Renal cortical epithelial cell (primary cell): ENCODE measurements at regions not wholly inside any gene's neighbourhood (a gene's known extent, or its start where the extent isn't known, plus 50 kb on each side); places are given as distances from the start of the nearest gene placed in this dataset.

Experiments
- DNase-seq: peaks from one replicate; pipeline ENCODE4 v3.0.0-alpha.2; 2011; ENCODE audit warnings: low read depth

DNA sequence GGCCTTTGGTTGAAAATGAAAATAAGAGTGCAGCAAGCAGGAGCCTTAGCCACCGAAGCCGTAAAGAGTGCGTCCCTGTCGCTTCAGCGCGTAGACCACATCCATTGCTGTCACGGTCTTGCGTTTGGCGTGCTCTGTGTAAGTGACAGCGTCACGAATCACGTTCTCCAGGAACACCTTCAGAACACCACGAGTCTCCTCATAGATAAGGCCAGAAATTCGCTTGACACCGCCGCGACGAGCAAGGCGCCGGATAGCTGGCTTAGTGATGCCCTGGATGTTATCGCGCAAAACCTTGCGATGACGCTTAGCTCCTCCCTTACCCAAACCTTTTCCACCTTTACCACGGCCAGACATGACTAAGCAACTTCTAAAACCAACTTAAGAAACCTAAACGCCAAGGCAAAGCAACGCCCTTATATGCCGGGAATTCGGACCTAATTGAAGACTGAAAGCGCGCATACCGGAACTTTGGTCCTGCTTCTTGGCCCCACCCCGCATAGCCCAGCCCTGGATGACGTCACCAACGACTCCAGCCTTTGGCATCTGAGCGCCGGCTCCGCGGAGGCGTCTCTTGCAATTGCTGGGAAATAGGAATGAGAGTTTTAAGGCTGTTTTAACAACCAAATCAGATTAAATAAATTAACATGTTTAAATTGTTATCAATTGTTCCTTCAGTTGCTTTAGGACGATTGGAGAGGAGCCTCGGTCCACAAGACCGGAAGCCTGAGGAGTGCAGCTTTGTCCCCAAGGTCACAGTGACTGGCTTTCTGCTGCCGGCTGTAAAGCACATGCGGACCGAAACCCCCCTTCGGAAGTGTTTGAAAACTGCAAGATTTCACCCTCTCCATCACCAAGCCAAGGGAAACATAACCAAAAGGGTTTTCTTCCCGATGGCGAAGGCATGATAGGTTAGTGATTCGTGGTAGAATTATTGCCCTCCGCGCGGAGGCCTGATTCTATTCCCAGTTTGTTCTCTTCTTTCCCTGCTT lies 79.6 kb upstream of the BTN3A2 start:
- DNase-seq, result peak; percentile 99

- DNase-seq, result peak; percentile 70
Measured at GRCh38 chr6:26286168-26286877, 78.7 kb upstream of the BTN3A2 start.

- DNase-seq, result no peak
Measured at GRCh38 chr6:26288155-26288554, 76.8 kb upstream of the BTN3A2 start.

- DNase-seq, result no peak
Measured at GRCh38 chr6:26290941-26291340, 74.1 kb upstream of the BTN3A2 start.

- no peak for DNase-seq
Measured at GRCh38 chr6:26292709-26293108, 72.3 kb upstream of the BTN3A2 start.

- peak; percentile 25 for DNase-seq
Measured at GRCh38 chr6:26294302-26294701, 70.7 kb upstream of the BTN3A2 start.

DNA sequence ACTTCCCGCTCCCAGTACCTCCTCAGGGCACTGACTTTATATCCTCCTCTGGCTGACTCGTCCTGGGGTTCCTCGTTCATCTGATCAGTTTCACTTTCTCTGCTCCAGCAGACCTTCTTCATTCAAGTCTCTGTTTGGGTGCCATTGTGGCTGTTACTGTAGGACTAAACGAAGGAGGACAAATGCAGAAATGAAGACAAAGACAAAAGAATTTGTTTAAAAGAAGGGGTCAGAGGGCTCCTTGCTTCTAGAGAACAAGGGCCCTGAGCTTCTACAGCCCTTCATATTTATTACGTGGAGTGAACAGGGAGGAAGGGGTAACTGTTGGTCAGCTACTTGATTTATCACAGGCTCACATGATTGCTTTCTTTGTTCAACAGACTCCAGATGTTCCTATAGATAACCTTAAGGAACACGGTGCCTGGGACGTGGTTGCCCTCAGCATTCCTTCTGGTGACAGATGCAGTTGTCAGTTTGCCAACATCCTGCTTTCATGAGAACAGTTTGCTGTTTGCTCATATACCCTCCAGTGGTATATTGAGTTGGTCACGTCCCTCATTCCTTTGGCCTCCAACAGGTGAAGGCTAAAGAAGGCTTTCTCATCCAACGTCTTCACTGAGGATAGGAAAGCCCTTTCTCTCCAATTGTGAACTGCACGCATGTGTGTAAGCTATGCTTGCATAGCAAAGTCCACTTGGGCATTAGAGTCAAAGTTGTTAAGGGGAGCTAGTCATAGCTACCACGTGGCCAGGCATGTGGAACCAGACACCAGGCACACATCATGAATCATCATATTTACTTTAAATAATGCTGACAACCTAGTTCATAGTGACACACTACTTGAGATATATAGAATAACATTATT lies 69.1 kb upstream of the BTN3A2 start:
- peak; percentile 92 for DNase-seq

DNA sequence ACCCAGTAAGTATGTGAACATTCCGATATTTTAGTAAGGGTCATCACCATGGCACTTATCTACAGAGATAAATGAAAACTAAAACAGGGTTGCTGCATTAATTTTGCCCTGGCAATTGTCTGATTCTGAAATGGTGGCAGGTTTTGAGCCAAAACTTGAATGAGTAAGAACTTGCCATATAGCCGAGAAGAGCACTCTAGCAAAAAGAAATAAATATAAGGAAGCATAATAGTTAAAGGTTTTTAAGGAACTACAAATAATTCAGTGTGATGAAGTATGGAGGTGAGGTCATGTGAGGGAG lies 68.5 kb upstream of the BTN3A2 start:
- DNase-seq, result no peak

DNA sequence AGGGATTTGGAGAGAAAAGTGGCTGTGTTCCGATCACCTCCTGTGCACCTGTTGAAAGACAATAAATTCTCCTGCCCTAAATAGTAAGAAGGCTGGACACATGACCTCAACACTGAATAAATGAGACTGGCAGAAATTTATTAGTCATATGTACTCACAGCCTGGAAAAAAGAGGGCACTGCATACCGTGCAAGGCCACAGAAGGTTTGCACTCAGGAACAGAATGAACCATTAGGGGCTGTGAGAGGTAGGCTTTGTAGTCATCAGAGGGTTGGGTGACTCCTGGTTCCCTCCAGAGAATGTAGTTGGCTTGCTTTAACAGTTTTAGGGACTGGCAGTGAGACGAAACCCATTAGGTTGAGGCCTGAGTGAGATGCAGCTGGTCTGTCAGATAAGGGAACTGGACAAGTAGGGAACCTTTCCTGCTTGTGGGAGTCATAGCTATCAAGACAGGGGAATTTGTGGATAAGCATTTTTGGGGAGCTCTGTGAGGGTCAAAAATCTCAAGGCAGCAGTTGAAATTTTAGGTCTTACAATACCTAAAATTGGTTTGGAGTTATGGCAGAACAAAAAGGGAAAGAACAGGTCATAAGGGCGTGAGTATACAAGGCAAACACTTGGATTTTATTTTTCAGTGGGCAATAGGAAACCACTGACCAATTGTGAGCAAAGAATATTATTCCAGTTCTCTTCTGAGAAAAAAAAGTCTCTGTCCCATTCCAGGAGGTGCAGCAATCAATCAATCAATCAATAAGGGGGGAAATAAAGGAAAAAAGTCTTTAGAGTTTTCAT lies 67.9 kb upstream of the BTN3A2 start:
- DNase-seq, result peak; percentile 86

DNA sequence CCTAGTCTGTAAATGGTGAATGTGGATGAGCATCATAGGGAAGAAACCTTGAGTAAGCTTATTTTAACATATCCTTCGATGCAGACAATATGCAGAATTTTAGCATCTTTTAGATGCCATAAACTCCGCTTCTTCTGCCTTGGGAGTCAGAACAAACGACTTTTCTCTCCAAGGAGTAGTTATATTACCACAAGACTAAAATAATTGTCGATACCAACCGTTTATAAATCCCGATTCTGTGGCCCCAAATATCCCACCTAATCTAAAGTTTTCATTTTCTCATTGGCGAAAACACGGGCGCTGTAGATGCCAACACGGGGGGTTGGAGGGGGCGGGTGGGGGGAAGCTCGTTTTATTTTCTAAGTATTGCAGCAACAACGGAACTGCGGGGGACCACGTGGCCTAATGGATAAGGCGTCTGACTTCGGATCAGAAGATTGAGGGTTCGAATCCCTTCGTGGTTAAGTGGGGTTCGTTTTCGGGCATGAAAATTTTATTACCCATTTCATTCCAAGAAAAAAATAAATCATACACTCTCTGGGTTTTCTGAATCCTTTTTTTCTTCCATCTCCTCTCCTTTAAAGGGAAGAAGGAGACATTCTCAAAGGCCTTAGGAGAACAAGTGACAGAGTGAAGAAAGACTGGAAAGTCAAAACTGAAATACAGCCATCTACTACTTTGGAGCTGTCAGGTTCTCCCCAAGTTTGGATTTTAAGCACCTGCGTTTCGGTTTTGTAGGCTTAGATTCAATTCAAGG lies 65.5 kb upstream of the BTN3A2 start:
- no peak for DNase-seq

- DNase-seq, result no peak
Measured at GRCh38 chr6:26300043-26300331, 65.0 kb upstream of the BTN3A2 start.

- no peak for DNase-seq
Measured at GRCh38 chr6:26300359-26300758, 64.6 kb upstream of the BTN3A2 start.

- no peak for DNase-seq
Measured at GRCh38 chr6:26300828-26301227, 64.2 kb upstream of the BTN3A2 start.

DNA sequence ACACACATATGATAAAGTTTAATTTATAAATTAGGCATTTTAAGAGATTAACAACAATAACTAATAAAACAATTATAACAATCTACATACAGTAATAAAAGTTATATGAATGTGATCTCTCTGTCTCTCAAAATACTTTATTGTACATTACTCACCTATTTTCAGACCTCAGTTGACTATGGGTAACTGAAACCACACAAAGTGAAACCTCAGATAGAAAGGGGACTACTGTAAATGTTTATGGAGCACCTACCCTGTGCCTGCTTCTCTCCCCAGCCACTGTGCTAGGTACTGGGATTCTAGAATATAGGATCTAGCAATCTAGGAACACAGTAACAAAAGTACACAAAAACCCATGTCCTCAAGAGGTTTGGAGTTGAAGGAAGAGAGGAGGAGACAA lies 63.4 kb upstream of the BTN3A2 start:
- DNase-seq, result no peak

GRCh38 chr6:26302941-26303559 lies 61.9 kb upstream of the BTN3A2 start:
- no peak for DNase-seq

DNA sequence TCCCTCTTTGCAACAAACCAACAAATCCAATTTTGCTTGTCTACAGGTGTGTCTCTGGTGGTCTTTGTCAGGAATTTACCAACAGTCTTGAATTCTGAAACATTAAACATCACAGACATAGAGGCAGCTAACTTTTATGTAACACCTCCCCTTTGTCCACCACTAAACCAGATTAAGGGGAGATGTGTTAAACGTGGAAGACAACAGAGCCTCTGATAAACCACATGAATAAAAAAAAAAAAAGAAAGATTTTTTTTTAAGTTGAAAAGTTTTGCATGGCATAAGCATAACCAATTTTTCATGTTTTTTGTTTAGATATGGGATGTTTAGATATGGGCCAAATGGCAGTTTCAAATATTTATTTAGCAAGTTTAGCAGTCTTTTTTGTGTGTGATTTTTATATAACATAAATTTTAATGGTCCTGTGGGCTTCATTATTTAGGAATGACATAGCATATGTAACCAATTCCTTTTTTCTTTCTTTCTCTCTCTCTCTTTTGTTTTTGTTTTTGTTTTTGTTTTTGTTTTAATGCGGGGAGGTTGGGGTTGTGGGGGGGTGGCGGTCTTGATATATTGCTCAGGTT lies 60.7 kb upstream of the BTN3A2 start:
- no peak for DNase-seq

GRCh38 chr6:26304797-26305640 lies 60.0 kb upstream of the BTN3A2 start:
- DNase-seq, result peak; percentile 51

DNA sequence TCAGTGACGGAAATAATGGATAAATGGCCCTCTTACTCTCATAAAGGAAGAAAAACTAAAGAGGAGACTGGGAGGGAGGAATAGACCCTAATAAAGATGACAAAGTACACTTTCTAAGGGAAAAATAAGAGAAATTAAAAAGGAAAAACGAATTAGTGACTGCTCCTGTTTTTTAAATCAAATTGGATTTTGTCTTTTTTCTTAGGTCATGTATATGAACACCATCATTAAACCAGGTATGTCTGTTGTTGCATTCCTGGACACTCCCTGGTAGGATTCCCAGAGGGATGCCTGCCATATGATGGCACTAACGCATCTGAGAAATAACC lies 59.4 kb upstream of the BTN3A2 start:
- no peak for DNase-seq

DNA sequence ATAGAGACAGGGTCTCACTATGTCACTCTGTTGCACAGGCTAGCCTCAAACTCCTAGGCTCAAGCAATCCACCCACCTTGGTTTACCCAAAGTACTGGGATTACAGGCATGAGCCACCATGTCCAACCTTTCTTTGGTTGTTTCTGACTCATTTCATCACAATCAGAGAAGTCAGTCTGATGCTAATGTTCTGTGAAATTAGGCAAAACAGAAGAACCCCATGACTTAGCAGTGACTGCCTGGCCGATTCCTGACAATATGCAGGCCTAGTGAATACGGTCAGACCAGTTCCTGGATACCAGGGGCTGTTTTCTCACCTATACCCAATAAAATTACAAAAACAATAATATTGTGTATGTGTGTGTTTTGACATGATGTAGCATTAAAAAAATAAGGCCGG lies 58.8 kb upstream of the BTN3A2 start:
- peak; percentile 77 for DNase-seq
